NB4 (cell line): ENCODE measurements at regions not wholly inside any gene's neighbourhood (a gene's known extent, or its start where the extent isn't known, plus 50 kb on each side); places are given as distances from the start of the nearest gene placed in this dataset.

Experiments
- CTCF ChIP-seq: IDR thresholded peaks from one replicate; pipeline ENCODE4 v1.5.1; 2012; ENCODE audit warnings: low read depth, low read length
- POLR2A ChIP-seq: IDR thresholded peaks from 2 replicates; pipeline ENCODE4 v1.6.1; 2011; ENCODE audit warnings: mild to moderate bottlenecking; ENCODE audit not compliant: insufficient read length; ENCODE audit errors: extremely low read depth

- TF ChIP-seq CTCF = no peak
- no peak for TF ChIP-seq POLR2A
Observed at GRCh38 chr7:42740408-42740807, 171.5 kb downstream of the C7orf25 start.
